ENCODE measurements at regions not wholly inside any gene's neighbourhood (a gene's known extent, or its start where the extent isn't known, plus 50 kb on each side); places are given as distances from the start of the nearest gene placed in this dataset.
A peak's percentile ranks its signal among the peaks of the same experiment; 100 is the strongest.
"Not testable (repeated sequence)": the region's sequence is repeated elsewhere in the genome, so short reads cannot be mapped to it uniquely, and the experiment has no call there.

DNA sequence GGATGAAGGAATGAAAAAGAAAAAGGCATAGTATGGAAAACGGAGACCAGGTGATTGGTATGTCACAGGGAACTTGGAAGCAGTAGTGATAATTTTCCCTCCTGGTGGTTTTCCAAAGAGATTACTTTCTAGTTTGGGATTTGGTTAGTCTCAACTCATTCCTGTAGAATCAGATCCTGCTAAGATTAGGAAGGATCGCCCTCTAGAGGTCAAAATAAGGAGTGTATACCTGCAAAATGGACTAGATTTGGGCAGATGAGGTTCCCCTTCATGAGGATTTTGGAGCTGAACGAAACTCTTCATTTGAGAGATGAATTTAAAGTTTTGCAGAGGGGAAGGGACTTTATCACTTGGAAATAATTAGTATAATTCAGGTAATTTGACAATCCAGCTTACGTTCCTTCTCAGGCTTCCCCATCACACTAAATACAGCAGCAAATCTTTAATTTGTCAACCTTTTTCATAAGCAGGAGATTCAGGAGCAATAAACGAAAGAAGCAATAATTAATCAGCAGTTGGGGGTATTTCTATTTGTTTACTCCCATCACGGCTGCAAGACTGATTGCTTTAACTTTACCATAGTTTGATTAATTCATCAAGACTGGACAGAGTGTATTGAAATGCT lies 65.2 kb downstream of the CCDC195 start:
- peak; percentile 23 for DNase-seq

DNA sequence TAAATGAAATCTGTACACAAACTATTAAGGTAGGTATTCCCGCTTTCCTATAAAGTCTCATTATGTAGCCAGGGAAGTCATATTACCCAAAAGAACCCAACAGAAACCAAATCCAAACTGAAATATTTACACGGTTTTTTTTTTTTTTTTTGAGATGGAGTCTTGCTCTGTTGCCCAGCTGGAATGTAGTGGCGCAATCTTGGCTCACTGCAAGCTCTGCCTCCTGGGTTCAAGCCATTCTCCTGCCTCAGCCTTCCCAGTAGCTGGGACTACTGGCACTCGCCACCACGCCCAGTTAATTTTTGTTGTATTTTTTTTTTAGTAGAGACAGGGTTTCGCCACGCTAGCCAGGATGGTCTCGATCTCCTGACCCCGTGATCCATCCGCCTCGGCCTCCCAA lies 62.5 kb upstream of the CUL3 start:
- not testable (repeated sequence) for DNase-seq

DNA sequence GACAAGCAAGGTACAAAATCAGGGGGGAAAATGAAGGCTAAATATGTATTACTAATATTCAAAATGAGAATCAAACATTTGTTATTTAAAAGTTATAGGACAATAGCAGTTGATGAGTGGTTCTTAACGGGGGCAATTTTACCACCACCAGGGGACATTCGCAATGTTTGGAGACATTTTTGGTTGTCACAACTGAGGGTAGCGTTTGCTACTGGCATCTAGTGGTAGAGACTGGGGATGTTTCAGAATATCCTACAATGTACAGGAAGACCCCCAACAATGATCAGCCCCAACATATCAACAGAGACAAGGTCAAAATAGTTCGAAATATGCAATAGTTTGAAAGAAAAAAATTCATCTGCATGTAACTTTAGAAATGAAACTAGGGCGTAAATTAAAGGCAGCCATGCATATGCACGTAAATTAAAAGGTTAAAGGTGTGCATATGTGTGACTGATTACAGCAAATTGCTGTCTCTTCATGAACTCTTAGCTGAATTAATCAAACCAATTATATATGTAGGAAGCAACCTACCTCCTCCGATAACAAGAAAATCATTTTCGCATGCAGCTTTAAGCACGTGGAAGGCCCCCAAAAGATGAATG lies 61.2 kb upstream of the CUL3 start:
- DNase-seq = no peak

DNA sequence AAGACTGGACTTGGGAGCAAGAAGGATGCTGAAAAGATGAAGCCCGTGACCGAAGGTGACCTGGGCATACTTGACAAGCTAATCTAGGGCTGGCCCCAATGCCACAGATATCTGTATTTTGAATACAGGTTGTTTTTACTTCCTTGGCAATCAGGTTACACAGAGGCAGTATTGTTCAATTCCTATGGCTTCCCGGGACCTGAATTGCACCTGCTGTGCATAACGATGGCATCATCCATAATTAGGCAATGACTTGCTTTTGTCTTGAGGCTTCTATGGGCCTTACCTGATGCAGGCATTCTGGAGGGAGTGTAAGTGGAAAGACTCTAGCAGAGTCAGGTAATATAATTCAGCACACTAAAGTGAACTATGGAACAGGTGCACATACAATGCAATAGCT lies 60.6 kb upstream of the CUL3 start:
- no peak for DNase-seq

DNA sequence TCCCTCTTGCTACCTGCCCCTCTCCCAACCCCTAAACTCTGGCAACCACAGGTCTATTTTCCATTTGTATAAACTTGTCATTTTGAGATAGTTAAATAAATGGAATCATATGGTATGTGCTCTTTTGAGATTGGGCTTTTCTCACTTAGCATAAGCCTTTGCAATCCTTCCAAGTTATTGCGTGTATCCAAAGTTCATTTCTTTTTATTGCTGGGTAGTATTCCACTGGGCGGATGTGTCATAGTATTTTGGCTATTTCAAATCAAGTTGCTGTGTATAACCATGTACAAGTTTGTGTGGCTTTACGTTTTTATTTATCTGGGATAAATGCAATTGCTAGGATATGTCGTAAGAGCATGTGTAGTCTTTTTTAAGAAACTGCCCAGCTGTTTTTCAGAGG lies 55.5 kb upstream of the CUL3 start:
- no peak for DNase-seq

DNA sequence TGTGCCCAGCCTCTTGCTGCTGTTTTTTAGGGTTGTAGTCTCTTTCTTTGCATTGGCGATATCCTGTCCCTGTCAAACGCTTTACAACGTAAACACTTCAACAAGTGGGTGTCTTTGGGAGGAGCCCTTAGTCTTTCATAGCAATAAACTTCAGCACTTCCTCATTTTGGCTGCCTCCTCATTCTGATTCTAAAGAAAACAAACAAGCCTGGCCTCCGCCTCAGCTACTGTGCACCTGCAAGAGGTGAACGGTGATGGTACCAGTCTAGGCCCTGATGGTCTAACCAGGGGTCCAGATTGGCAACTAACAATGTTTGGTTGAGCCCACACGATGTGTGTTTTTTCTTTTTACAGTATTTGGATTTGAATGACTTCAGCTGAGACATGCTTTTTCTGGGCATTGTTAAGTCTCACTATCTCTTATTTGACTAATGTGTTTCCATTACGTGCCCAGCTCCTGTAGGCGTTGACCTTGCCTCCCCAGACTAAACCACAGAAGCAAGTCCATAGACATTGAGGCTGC lies 53.2 kb upstream of the CUL3 start:
- DNase-seq = no peak

All from NCI-H2171 (cell line).